ENCODE measurements at regions not wholly inside any gene's neighbourhood (a gene's known extent, or its start where the extent isn't known, plus 50 kb on each side); places are given as distances from the start of the nearest gene placed in this dataset.

DNA sequence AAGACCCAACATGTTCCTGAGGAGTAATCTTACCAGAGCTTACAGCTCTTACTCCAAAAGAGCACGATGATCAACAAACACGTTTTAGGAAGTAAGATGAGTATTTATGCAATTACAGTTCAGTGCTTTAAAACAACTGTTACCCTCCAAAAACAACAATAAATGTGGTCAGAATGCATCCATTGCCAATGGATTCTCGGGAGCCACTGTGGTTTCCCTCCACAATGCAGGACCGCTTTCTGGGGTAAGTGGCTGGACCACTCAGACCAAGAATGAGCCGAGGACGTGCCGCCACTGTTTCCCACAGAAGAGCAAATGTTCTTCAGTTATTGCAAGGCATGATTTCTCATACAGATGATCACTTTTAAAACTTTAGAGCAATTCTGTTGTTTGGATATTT, 232.3 kb upstream of the MKLN1 start:
- no peak for TF ChIP-seq TAF1 (IDR thresholded peaks at IDR 0.05; ENCODE audit: borderline replicate concordance, low read depth, low read length)
- TF ChIP-seq POLR2AphosphoS5 (IDR thresholded peaks at IDR 0.05; ENCODE audit: low read depth, low read length), result no peak
- TF ChIP-seq POLR2A (IDR thresholded peaks at IDR 0.05; ENCODE audit: low read depth, low read length), result no peak

All from GM12892 (cell line).